ENCODE measurements at regions not wholly inside any gene's neighbourhood (a gene's known extent, or its start where the extent isn't known, plus 50 kb on each side); places are given as distances from the start of the nearest gene placed in this dataset.

DNA sequence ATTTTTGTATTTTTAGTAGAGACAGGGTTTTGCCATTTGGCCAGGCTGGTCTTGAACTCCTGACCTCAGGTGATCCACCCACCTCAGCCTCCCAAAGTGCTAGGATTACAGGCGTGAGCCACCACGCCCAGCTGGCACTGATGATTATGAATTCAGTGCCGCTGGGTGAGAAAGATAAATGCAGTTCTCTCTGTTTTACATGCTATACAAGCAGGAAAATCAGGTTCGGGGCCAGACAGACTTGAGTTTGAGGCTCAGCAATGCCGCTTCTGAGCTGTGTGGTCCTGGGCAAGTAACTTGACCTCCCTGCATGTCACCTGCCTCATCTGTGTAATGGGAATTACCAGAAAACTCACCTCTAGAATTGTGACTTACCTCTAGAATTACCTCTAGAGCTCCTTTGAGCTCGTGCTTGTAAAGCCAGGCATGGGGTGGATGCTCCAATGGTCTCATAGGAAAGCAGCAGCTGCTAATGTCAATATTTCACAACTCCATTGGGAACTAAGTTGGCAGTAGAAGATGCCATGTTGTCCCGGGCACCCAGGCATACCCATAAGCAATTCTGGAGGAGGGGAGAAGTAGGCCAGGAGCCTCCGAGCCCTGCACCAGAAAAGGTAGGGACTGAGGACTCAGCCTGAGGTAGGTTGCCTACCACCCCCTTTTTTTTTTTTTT lies 119.8 kb upstream of the SLC25A33 start:
- DNase-seq (ENCODE audit: low read depth) = no peak

- no peak for DNase-seq (ENCODE audit: low read depth)
Measured at GRCh38 chr1:9420835-9421532, 118.3 kb upstream of the SLC25A33 start.

GRCh38 chr1:9421533-9421873 lies 117.8 kb upstream of the SLC25A33 start:
- DNase-seq (ENCODE audit: low read depth) = no peak

DNA sequence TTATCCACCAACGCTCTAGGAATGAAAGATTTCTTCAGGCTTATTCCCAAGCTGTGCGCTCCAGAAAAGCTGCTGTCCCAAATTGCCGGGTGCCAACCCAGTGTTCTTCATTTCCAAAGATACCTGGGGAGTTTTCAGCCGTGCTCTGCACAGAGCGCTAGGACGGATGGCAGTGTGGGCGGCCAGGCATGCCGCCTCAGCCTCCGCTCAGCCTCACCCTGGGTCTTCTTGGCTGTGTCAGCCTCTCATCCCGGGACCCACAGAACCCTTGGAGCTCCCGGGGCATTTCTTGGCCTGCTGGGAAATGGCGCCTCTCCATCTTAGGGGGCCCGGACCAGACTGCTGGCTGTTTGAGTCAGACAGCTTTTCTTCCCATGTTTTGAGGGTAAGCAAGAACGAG lies 116.9 kb upstream of the SLC25A33 start:
- no peak for DNase-seq (ENCODE audit: low read depth)

DNA sequence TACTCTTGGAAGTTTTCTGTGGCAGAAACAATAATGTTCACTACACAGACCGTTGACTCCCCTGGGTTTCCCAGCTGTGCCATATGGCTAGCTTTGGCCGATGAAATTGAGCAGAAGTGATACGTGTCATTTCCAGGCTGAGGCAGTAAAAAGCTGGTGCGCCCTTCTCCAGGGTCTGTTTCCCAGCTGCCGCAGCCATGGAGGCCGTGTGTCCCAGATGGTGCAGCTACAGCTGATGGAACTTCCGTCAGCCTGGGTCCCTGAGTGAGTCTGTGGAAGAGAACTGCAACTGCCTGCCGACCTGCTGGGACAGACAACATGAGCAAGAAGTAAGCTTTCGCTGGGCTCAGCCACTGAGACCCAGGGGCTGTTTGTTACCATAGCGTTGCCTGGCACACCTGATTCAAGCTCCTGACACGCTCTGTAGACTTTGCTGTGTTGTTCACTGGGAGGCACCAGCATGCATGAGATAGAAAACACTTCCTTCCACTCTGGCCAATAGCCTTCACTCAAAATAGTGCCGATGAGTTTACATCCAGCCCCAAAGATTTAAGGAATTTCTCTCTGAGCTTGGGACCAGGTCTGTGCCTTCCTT lies 116.3 kb upstream of the SLC25A33 start:
- DNase-seq (ENCODE audit: low read depth) = no peak

- no peak for DNase-seq (ENCODE audit: low read depth)
Measured at GRCh38 chr1:9424261-9424660, 115.0 kb upstream of the SLC25A33 start.

- no peak for DNase-seq (ENCODE audit: low read depth)
Measured at GRCh38 chr1:9425859-9426258, 113.4 kb upstream of the SLC25A33 start.

- no peak for DNase-seq (ENCODE audit: low read depth)
Measured at GRCh38 chr1:9426291-9426711, 113.0 kb upstream of the SLC25A33 start.

DNA sequence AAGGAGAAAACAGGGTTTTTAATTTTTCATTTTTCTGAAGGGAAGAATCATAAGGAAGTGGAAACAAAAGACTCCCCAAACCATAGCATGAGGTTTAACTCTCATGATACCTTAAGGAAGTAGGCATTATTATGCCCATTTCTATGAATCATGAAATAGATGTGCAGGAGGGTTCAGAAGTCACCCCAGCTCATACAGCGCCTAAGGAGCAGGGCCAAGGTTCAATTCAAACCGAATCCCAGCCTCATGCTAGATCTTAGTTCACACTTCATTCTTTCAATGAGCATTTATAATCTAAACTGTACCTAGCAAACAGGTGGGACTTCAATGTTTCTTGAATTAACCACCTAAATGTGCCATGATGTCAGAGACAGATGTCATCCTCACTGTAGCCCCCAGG lies 111.9 kb upstream of the SLC25A33 start:
- no peak for DNase-seq (ENCODE audit: low read depth)

DNA sequence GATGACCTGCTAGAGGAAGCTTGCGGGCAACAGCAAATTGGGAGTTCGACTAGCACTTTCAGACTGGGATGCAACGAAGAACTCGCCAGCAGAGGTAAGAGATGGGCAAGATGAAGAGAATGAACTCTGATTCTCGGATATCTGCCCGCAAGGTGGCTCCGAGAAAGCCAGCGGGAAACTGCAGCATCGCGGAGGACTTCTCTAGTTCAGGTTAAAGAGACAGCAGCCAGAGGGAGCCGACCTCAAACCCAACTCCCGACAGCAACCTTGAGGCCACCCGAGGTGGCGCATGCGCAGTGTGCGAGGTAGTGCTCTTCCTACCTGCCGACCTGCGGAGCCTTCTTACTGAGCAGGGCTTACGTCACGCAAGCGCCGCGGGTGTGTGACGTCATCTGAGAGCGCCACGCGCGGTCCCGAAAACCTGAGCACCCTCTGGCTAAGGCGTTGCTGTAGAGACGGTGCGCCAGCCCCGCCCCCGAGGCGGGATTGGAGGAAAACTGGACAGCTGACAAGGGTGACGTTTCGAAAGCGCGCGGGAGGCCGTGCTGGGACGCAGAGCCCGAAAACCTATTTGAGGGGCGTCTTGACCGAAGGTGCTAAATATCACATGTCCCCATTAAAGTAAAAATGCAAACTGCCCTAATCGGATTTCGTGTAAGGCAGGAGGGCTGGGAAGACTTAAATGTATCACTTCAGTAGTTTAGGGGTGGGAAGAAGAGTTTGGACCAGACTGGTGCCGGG lies 110.5 kb upstream of the SLC25A33 start:
- DNase-seq (ENCODE audit: low read depth) = peak; percentile 97

DNA sequence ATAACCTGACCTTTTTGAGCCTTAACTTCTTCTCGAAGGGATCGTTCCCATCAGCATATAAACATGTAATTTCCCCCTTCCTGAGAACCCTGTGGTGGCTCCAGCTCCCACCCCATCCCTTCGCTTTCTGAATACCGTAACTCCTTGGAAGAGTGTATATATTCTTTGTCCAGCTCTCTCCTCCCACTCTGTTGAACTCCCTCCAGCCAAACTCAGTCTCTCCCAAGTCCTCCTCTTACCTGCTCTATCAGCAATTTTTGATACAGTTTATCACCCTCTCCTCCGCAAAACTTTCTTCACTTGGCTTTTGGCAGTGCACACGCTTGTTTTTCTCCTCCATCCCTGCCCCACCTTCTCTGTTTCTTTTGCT lies 109.9 kb upstream of the SLC25A33 start:
- DNase-seq (ENCODE audit: low read depth) = no peak

DNA sequence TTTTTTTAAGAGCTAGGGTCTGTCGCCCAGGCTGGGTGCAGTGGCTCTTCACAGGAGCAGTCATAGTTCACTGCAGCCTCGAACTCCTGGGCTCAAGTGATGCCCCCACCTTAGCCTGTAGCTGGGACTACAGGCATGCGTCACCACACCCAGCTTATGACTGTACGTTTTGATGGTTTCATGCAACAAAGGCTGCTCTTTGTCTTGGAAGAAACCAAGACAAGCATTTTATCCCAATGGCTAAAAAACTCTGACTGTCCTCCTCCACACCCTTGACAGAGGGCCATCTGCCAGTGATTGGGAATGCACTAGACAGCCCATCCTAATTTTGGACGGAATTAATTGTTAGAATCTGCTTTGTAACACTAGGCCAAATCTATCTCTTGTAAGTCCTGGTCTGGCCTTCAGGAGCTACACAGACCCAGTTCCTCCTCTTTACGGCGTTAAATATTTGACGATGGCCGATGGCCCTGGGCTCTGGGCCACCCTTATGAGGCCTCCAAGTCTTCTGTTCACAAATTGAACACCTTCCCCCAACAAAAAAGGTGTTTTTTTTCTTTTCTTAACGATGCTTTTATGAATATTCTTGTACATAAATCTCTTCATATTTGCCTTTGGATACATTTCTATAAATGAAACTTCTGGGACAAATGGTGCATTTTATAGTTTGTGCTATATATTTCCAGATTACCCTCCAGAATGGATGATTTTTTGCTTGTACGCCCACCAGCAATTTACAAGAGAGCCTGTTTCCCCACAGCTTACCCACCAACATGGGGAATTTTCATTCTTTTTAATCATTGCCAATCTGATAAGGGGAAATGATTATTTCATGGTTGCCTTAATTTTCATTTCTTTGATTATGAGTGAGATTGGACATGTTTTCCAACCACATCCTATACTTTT lies 104.8 kb upstream of the SLC25A33 start:
- DNase-seq (ENCODE audit: low read depth) = no peak

GRCh38 chr1:9435153-9435636 lies 104.1 kb upstream of the SLC25A33 start:
- DNase-seq (ENCODE audit: low read depth) = no peak

DNA sequence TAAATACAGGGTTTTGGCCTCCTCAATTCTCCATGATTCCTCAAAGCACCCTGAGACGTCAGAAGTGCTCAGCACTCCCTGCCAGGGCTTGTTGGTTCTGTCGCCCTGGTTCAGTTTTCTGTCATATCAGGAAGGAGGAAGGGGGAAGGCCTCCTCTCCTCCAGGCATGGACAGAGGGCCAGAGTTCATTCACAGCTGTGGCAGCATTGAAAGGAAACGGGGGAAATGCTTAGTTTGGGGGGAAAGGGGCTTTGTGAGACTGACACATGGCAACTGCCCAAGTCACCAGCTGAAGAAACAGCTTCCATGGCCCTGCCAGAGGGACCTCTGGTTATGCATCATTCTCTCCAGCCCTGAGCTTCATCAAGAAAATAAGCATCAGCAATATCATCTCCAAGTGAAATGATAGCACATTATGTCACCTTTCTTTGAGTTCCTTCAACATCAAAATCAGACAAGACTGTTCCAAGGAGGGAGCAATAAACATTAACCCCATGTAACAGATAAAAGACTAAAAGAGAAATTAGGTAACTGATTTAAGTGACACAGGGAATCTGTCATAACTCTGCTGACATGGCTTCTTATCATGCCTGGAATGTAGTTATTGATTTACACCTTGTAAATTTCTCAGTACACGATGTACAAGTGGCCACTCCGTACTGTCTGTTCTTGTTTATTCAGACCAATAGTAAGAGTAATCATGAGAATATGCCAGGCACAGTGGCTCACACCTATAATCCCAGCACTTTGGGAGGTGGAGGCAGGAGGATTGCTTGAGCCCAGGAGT lies 103.2 kb upstream of the SLC25A33 start:
- peak; percentile 21 for DNase-seq (ENCODE audit: low read depth)

GRCh38 chr1:9437961-9438430 lies 101.3 kb upstream of the SLC25A33 start:
- peak; percentile 70 for DNase-seq (ENCODE audit: low read depth)

DNA sequence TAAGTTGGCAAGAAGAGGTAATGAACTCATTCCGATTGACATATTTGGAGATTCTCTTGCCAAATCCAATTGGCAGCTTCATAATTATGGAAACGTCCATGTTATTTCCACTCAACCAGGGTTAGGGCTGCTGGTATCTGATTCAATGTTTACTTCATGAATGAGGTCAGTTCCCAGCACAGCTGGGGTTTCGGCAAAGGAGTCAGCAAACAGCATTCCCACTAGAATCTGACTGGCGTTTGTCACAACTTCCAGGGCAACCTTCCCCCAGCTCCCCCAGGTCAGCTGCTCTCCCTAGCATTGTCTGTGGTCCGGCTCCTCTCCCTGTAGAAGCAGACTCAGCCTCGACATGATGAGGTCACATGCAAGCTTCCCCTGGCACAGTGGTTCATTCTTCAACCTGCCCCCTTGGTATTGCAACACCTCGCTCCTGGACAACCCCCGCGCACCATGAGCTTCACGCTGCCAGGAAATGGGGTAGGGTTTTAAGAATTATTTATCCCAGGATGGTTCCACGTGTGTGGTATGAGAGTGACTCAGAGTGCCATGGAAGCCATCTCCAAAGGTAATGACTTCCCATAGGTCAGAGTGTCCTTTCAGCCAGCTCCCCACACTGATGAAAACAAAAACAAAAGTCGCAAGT lies 100.7 kb upstream of the SLC25A33 start:
- peak; percentile 92 for DNase-seq (ENCODE audit: low read depth)

DNA sequence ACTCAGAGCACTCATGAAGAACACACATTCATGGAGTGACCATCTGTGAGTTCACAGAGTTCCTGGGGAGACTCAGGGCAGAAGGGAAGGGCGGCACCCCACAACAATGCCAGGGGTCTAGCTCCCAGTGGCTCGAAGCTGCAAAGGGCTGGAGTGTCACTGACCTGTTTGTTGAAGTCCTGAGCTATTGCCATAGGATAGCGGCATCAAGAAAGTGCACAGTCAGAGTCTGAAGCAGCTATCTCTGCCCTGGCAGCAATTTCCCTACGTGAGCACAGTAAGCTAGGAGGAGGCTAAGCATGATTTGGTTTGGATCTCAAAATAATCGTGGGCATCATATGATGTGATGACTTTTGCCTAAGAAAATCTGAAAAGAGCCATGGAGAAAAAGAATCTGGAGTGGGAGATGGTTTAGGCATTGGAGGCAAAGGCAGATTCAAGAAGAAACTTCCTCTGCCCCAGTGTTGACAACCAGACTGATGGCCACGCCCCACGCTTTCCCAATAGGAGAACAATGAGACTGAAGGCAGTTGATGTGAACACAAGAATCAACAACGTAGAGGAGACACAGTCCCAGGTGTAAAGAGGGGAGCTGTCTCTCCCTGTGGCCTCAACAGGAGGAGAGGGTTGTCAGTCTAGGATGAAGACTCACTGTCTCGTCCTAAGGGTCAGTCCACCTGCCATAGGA lies 100.0 kb upstream of the SLC25A33 start:
- DNase-seq (ENCODE audit: low read depth) = no peak

- DNase-seq (ENCODE audit: low read depth) = no peak
Measured at GRCh38 chr1:9440261-9440660, 99.0 kb upstream of the SLC25A33 start.

GRCh38 chr1:9440763-9441194 lies 98.5 kb upstream of the SLC25A33 start:
- DNase-seq (ENCODE audit: low read depth) = no peak
